Loucy (cell line): ENCODE measurements at regions not wholly inside any gene's neighbourhood (a gene's known extent, or its start where the extent isn't known, plus 50 kb on each side); places are given as distances from the start of the nearest gene placed in this dataset.

ENCODE experiments used
- H2AFZ ChIP-seq: fragments of 200-600 bp; sonication (generic); 2 replicates; pipeline ENCODE4 v1.6.0; 2016; ENCODE audit warnings: antibody characterized with exemption, mild to moderate bottlenecking, low read length, moderate library complexity
- H3F3A ChIP-seq: fragments of 200-600 bp; 2 replicates; pipeline ENCODE4 v1.6.0; 2016; ENCODE audit warnings: antibody characterized with exemption, low read depth, mild to moderate bottlenecking
- H3K27me3 ChIP-seq: fragments of 200-600 bp; sonication (generic); 2 replicates; pipeline ENCODE4 v1.6.1; 2014; ENCODE audit warnings: low read length, mild to moderate bottlenecking; ENCODE audit not compliant: insufficient read depth, poor library complexity, severe bottlenecking
- H3K36me3 ChIP-seq: fragments of 200-600 bp; sonication (generic); 2 replicates; pipeline ENCODE4 v1.6.1; 2016; ENCODE audit warnings: low read length; ENCODE audit not compliant: insufficient read depth
- H3K4me1 ChIP-seq: fragments of 200-600 bp; sonication (generic); 2 replicates; pipeline ENCODE4 v1.5.1; 2014; ENCODE audit warnings: low read length, mild to moderate bottlenecking; ENCODE audit not compliant: insufficient read depth, poor library complexity, severe bottlenecking
- H3K4me2 ChIP-seq: fragments of 200-600 bp; sonication (generic); 2 replicates; pipeline ENCODE4 v1.6.0; 2014; ENCODE audit warnings: antibody characterized with exemption, low read length, low read depth, mild to moderate bottlenecking; ENCODE audit not compliant: poor library complexity, severe bottlenecking
- H3K4me3 ChIP-seq: fragments of 200-600 bp; sonication (generic); 2 replicates; pipeline ENCODE4 v1.5.1; 2014; ENCODE audit warnings: low read length, mild to moderate bottlenecking, mixed read lengths; ENCODE audit not compliant: poor library complexity, severe bottlenecking
- H3K79me2 ChIP-seq: fragments of 200-600 bp; sonication (generic); 2 replicates; pipeline ENCODE4 v1.6.1; 2014; ENCODE audit warnings: low read length; ENCODE audit not compliant: insufficient read depth
- H3K9ac ChIP-seq: fragments of 200-600 bp; sonication (generic); 2 replicates; pipeline ENCODE4 v1.6.0; 2014; ENCODE audit warnings: mild to moderate bottlenecking, low read depth, low read length, moderate library complexity; ENCODE audit not compliant: poor library complexity, severe bottlenecking
- H3K9me2 ChIP-seq: fragments of 200-600 bp; sonication (generic); replicated peaks from 2 replicates; pipeline ENCODE4 v1.6.1; 2016; ENCODE audit warnings: low read depth, low read length, mixed read lengths
- H3K9me3 ChIP-seq: fragments of 200-600 bp; sonication (generic); 2 replicates; pipeline ENCODE4 v1.6.1; 2014; ENCODE audit warnings: mild to moderate bottlenecking, antibody characterized with exemption, low read length, low read depth; ENCODE audit not compliant: insufficient read depth
- H4K20me1 ChIP-seq: fragments of 200-600 bp; sonication (generic); 2 replicates; pipeline ENCODE4 v1.6.0; 2014; ENCODE audit warnings: antibody characterized with exemption, low read length, mild to moderate bottlenecking; ENCODE audit not compliant: insufficient read depth, poor library complexity, severe bottlenecking
- EZH2phosphoT487 ChIP-seq: fragments of 200-600 bp; IDR thresholded peaks from 2 replicates; pipeline ENCODE4 v1.6.1; 2018; ENCODE audit warnings: antibody characterized with exemption, mild to moderate bottlenecking, moderate library complexity, borderline replicate concordance
- TF ChIP-seq, protein P1 (sequence below): fragments of 200-600 bp; sonication (generic); conservative IDR thresholded peaks from 2 replicates; pipeline ENCODE4 v1.5.1; 2014; ENCODE audit warnings: mild to moderate bottlenecking, antibody characterized with exemption, low read length

DNA sequence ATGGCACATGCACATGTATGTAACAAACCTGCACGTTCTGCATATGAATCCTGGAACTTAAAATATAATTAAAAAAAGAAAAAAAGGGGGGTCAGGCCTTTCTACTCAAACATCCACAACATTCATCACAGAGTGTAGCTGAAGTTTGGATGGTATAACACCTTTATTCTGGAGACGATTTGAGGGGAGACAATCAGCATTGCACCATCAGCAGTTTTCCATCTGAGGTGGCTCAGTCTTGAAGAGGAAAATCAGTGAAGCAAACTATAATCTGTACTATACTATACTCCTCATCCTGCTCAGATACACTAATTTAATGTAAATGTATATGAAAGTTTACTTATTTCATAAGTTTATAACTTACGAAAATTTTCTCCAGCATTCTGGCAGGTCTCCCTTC, 969.7 kb downstream of the SLITRK1 start:
- Histone ChIP-seq H3K4me1 (no peaks in the 10 kb centered on the region), H3K4me3 (no peak overlapping the region), H3K36me3 (no peaks in the 10 kb centered on the region), H3K9me2 (no peaks in the 10 kb centered on the region), H3K4me2 (no peak overlapping the region), H3K9me3 (no peaks in the 10 kb centered on the region), H2AFZ (no peak overlapping the region), H3K9ac (no peak overlapping the region), H3K27me3 (no peaks in the 10 kb centered on the region), H3K79me2 (no peaks in the 10 kb centered on the region), H3F3A (no peaks in the 10 kb centered on the region), H4K20me1 (no peaks in the 10 kb centered on the region)
- TF ChIP-seq, protein P1, sequence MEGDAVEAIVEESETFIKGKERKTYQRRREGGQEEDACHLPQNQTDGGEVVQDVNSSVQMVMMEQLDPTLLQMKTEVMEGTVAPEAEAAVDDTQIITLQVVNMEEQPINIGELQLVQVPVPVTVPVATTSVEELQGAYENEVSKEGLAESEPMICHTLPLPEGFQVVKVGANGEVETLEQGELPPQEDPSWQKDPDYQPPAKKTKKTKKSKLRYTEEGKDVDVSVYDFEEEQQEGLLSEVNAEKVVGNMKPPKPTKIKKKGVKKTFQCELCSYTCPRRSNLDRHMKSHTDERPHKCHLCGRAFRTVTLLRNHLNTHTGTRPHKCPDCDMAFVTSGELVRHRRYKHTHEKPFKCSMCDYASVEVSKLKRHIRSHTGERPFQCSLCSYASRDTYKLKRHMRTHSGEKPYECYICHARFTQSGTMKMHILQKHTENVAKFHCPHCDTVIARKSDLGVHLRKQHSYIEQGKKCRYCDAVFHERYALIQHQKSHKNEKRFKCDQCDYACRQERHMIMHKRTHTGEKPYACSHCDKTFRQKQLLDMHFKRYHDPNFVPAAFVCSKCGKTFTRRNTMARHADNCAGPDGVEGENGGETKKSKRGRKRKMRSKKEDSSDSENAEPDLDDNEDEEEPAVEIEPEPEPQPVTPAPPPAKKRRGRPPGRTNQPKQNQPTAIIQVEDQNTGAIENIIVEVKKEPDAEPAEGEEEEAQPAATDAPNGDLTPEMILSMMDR = no peak
- no peak for TF ChIP-seq EZH2phosphoT487

GRCh38 chr13:82905071-82905470, 977.2 kb downstream of the SLITRK1 start:
- H3K4me1 ChIP-seq = no peaks in the 10 kb centered on the region
- 0 out of 2 replicates have a peak, but pooled peaks cover 3% of the 10 kb centered on the region for H3K9me3 ChIP-seq
- H3K36me3 ChIP-seq = no peaks in the 10 kb centered on the region
- no peaks in the 10 kb centered on the region for H4K20me1 ChIP-seq
- no peak overlapping the region for H3K4me2 ChIP-seq
- H3K4me3 ChIP-seq = no peak overlapping the region
- H3K79me2 ChIP-seq = no peaks in the 10 kb centered on the region
- no peak overlapping the region for H2AFZ ChIP-seq
- H3F3A ChIP-seq = no peaks in the 10 kb centered on the region
- TF ChIP-seq, protein P1 = no peak
- TF ChIP-seq EZH2phosphoT487 = no peak
- no peaks in the 10 kb centered on the region for H3K27me3 ChIP-seq
- H3K9ac ChIP-seq = no peak overlapping the region
- no peaks in the 10 kb centered on the region for H3K9me2 ChIP-seq

DNA sequence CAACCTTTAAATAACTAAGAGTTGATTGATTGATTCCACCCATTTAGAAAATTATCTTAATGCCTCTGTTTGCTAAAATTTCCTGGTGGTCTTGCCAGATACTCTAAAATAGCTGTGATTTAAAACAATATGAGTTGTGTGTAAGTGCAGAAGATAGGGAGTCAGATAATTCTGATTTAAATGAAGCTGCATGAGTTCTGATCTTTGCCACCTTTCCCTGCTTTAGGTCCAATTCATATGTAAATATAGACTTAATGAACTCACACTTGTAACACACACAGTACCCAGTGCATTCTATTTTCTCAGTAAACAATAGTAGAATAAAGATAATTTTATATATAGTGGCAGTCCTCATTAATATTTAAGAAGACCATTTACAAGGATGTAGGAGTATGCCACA, 981.8 kb downstream of the SLITRK1 start:
- no peaks in the 10 kb centered on the region for H3K79me2 ChIP-seq
- no peaks in the 10 kb centered on the region for H3K9me2 ChIP-seq
- no peaks in the 10 kb centered on the region for H3F3A ChIP-seq
- no peak overlapping the region for H3K9ac ChIP-seq
- H3K9me3 ChIP-seq = 0 out of 2 replicates have a peak, but pooled peaks cover 3% of the 10 kb centered on the region
- H3K36me3 ChIP-seq = no peaks in the 10 kb centered on the region
- TF ChIP-seq EZH2phosphoT487 = no peak
- TF ChIP-seq, protein P1 = no peak
- H3K4me3 ChIP-seq = no peak overlapping the region
- H3K27me3 ChIP-seq = no peaks in the 10 kb centered on the region
- no peak overlapping the region for H2AFZ ChIP-seq
- H3K4me2 ChIP-seq = no peak overlapping the region
- H4K20me1 ChIP-seq = no peaks in the 10 kb centered on the region
- H3K4me1 ChIP-seq = no peaks in the 10 kb centered on the region
